IMR-90 (cell line): ENCODE measurements at regions not wholly inside any gene's neighbourhood (a gene's known extent, or its start where the extent isn't known, plus 50 kb on each side); places are given as distances from the start of the nearest gene placed in this dataset.

ENCODE experiments used
- FOS ChIP-seq: fragments of 150-350 bp; IDR thresholded peaks from 2 replicates; pipeline ENCODE4 v1.6.1; 2016; ENCODE audit warnings: low read depth, low read length
- MAZ ChIP-seq: IDR thresholded peaks from 2 replicates; pipeline ENCODE4 v1.6.1; 2012; ENCODE audit warnings: low read depth, mild to moderate bottlenecking, low read length, improper control_type of control experiment, moderate library complexity, borderline replicate concordance
- POLR2A ChIP-seq: IDR thresholded peaks from 2 replicates; pipeline ENCODE4 v1.6.1; 2012; ENCODE audit warnings: mild to moderate bottlenecking, low read depth, low read length
- RAD21 ChIP-seq: IDR thresholded peaks from 2 replicates; pipeline ENCODE4 v1.6.1; 2012; ENCODE audit warnings: low read length, improper control_type of control experiment
- RCOR1 ChIP-seq: IDR thresholded peaks from 2 replicates; pipeline ENCODE4 v1.6.1; 2012; ENCODE audit warnings: mild to moderate bottlenecking, low read length, improper control_type of control experiment; ENCODE audit not compliant: insufficient replicate concordance
- RFX5 ChIP-seq: IDR thresholded peaks from 2 replicates; pipeline ENCODE4 v1.8.0; 2012; ENCODE audit warnings: low read depth, mild to moderate bottlenecking, low read length, moderate library complexity
- TF ChIP-seq, protein P1 (sequence below): conservative IDR thresholded peaks from 2 replicates; pipeline ENCODE4 v1.5.1; 2012; ENCODE audit warnings: mild to moderate bottlenecking, low read depth, low read length, improper control_type of control experiment
- TF ChIP-seq, protein P2 (sequence below): fragments of 150-350 bp; IDR thresholded peaks from 2 replicates; pipeline ENCODE4 v1.6.1; 2016; ENCODE audit warnings: low read depth, mild to moderate bottlenecking, low read length, moderate library complexity, borderline replicate concordance
- TF ChIP-seq, protein P3 (sequence below): fragments of 150-350 bp; IDR thresholded peaks from 2 replicates; pipeline ENCODE4 v1.6.1; 2017; ENCODE audit warnings: mild to moderate bottlenecking, antibody characterized with exemption, low read length, low read depth

DNA sequence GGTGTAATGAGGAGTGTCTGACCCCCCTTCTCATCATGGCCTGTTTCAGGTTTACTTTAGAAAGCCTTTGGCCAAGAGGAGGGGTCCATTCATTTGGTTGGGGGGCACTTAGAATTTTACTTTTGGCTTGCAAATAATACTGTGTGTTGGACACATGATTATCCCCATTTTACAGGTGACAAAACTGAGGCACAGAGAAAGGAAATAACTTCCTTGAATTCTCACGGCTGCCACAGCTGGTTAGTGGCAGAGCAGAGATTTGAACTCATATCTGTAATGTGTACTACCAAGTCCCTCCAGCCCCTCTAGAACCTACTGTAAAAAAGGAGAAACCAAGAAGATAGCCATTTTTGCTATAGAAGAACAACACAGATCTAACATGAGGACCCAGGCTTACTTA is 124.8 kb upstream of the NDUFV2 start:
- TF ChIP-seq POLR2A (no peak), RAD21 (no peak), FOS (no peak), RFX5 (no peak), RCOR1 (no peak), MAZ (no peak)
- TF ChIP-seq, protein P1, sequence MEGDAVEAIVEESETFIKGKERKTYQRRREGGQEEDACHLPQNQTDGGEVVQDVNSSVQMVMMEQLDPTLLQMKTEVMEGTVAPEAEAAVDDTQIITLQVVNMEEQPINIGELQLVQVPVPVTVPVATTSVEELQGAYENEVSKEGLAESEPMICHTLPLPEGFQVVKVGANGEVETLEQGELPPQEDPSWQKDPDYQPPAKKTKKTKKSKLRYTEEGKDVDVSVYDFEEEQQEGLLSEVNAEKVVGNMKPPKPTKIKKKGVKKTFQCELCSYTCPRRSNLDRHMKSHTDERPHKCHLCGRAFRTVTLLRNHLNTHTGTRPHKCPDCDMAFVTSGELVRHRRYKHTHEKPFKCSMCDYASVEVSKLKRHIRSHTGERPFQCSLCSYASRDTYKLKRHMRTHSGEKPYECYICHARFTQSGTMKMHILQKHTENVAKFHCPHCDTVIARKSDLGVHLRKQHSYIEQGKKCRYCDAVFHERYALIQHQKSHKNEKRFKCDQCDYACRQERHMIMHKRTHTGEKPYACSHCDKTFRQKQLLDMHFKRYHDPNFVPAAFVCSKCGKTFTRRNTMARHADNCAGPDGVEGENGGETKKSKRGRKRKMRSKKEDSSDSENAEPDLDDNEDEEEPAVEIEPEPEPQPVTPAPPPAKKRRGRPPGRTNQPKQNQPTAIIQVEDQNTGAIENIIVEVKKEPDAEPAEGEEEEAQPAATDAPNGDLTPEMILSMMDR, result no peak
- TF ChIP-seq, protein P2, sequence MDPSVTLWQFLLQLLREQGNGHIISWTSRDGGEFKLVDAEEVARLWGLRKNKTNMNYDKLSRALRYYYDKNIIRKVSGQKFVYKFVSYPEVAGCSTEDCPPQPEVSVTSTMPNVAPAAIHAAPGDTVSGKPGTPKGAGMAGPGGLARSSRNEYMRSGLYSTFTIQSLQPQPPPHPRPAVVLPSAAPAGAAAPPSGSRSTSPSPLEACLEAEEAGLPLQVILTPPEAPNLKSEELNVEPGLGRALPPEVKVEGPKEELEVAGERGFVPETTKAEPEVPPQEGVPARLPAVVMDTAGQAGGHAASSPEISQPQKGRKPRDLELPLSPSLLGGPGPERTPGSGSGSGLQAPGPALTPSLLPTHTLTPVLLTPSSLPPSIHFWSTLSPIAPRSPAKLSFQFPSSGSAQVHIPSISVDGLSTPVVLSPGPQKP, result no peak
- TF ChIP-seq, protein P3, sequence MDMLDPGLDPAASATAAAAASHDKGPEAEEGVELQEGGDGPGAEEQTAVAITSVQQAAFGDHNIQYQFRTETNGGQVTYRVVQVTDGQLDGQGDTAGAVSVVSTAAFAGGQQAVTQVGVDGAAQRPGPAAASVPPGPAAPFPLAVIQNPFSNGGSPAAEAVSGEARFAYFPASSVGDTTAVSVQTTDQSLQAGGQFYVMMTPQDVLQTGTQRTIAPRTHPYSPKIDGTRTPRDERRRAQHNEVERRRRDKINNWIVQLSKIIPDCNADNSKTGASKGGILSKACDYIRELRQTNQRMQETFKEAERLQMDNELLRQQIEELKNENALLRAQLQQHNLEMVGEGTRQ, result no peak
